GM21717 (cell line): ENCODE measurements at regions not wholly inside any gene's neighbourhood (a gene's known extent, or its start where the extent isn't known, plus 50 kb on each side); places are given as distances from the start of the nearest gene placed in this dataset.
"Not testable (repeated sequence)": the region's sequence is repeated elsewhere in the genome, so short reads cannot be mapped to it uniquely, and the experiment has no call there.

Experiments
- ATAC-seq: cut with Tn5 transposase; IDR thresholded peaks from one replicate; pipeline ENCODE4 v1.9.1; 2021; ENCODE audit warnings: mild to moderate bottlenecking, moderate library complexity; ENCODE audit not compliant: unreplicated experiment

DNA sequence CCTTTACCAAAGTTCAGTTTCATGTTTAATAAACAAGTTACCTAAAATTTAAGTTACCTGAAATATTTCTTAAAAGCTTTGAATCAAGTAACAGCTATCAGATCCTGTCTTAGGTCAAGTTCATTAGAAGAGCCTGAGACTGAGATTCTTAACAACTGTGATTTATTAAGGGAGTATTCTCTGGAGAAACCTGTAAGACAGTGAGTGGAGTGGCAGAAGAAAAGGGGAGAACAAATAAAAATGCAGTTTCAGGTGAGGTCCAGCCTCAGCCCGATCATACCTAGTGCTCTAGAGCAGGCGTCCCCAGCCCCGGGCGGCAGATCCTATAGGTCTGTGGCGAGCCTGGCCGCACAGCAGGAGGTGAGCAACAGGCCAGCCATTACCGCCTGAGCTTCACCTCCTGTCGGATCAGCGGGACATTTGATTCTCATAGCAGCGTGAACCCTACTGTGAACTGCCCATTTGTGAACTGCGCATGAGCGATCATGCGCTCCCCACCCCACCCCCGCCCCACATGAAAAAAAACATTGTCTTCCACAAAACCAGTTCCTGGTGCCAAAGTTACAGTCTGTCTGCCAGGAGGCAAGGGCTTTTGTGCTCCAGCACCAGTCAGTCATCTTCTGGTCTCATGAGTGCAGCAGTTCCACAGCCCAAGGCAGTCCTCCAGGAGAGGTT is 59.2 kb upstream of the ADGRB3 start:
- no peak for ATAC-seq

DNA sequence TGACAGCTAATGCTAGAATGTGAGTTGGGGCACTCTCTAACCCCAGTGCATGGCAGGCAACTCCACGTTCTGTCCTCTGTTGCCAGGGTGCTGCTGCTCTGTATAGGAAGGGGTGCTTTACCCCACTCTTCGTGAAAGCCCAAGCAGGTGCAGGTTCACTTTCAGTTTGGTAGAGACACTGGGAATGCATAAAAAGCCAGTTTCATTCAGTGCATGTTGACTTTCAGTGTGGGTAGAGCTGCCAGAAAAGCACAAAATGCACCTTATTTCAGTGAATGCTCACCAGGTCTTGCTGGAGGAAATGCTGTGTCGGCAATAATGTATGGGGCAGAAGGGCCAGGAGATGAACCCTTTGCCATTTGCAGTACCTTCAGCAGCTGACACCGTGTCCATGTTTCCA is 62.1 kb upstream of the ADGRB3 start:
- ATAC-seq, result peak; percentile 62

DNA sequence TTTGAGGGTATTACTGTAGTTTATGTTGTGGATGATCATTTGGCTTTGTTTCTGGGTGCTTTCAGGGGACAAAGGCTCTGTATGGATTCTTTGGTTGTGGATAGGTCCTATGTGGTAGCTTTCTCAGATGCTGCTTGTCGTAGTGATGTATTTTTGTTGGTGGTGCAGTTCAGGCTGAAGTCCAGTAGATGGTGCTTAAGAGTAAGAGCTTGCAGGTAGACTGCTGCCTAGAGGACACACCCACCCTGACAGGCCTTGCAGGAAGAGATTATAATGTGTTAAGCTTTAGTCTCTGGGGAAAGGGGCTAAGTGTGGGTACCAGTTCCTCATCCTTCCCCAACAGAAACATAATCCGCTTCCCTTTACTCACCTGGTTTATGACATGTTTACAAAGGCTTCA is 62.6 kb upstream of the ADGRB3 start:
- peak; percentile 91 for ATAC-seq

DNA sequence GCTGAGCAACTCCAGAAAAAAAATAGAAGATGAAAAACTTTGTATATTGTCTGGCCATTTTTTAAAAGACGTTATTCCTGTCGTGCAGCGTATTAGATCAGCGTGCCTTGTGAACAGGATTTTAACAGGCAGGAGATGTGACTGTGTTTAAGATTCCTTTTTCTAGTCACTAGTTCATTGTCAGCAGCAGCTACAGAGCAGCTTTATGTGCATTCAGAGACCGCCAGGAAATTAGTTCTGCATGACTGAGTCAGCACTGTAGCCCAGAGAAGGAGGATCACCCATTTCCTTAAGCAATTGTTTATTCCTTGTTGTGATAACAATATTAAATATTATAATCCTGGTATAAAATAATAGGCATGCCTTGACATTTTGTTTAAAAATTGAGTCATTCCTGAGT is 75.4 kb upstream of the ADGRB3 start:
- ATAC-seq, result no peak

DNA sequence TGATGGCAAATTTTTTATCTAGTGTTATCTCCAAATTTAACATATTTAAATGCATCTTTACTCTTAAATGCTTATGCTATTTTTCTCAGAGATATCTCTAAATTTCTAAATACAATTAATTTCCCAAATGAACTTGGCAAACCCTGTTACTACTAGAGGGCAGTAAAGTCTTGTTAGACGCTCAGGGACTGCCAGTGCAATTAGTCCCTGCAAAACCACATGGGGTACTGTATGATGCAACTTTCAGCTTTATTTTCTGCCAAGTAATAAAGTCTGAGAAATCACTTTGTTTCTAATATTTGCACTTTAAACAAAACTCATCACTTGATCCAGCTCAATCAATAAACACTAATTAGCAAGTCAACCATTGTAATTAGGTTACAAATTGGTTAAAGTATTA is 76.0 kb upstream of the ADGRB3 start:
- no peak for ATAC-seq

DNA sequence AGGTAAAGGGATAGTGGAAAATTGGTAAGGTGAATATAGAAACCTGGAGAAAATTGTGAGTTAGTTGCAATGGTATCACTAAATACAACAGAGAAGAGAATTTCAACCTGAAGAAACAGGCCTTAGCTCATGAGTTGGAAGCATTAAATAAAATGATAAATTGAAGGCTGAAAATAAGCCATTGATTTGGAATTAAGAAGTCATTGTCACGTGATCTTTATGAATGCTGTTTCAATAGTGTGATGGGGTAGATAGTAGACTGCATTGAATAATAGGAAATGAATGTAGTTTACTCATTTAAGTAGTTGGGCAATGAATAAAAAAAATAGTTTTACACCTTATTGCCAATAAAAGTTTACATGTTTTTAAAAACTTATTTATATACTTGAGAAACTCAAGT is 88.5 kb upstream of the ADGRB3 start:
- ATAC-seq, result no peak

DNA sequence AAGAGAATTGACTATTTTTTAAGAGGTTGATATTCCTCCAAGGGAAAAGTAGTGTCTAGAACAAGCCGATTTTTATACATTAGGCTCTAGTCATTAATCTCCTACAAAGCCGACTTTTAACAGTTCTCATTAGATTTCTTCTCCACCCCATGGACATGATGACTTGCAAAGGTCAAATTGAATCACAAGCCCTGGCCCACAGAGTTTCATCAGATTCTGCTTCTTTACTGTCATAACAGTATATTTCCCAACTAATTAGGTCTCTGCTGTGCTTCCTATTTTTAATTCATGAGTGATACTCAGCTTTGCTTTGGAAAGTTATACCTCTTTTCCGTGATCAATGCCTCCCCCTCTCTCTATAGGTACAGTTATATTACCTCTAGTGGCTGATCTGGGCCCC is 90.6 kb upstream of the ADGRB3 start:
- ATAC-seq, result no peak

DNA sequence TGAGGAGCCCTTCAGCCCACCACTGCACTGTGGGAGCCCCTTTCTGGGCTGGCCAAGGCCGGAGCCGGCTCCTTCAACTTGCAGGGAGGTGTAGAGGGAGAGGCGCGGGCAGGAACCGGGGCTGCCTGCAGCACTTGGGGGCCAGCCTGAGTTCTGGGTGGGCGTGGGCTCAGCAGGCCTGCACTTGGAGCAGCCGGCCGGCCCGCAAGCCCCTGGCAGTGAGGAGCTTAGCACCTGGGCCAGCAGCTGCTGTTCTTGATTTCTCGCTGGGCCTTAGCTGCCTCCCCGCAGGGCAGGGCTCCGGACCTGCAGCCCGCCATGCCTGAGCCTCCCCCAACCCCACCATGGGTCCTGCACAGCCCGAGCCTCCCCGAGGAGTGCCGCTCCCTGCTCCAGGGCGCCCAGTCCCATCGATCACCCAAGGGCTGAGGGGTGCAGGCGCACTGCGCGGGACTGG is 101.7 kb upstream of the ADGRB3 start:
- ATAC-seq, result no peak

DNA sequence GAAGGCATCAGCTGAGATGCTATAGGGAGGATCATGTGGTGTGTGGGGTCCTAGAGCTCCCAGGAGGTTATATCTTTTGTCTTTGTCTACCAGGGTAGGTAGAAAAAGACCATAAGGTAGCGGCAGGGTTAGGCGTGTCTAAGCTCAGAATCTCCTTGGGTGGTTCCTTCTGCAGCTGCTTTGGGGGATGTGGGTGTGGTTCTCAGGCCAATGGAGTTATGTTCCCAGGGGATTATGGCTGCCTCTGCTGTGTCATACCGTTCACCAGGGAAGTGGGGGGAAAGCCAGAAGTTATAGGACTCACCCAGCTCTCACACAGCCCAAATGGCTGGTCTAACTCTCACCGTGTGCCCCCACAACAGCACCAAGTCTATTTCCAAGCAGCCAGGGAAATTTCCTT is 107.4 kb upstream of the ADGRB3 start:
- ATAC-seq, result no peak

DNA sequence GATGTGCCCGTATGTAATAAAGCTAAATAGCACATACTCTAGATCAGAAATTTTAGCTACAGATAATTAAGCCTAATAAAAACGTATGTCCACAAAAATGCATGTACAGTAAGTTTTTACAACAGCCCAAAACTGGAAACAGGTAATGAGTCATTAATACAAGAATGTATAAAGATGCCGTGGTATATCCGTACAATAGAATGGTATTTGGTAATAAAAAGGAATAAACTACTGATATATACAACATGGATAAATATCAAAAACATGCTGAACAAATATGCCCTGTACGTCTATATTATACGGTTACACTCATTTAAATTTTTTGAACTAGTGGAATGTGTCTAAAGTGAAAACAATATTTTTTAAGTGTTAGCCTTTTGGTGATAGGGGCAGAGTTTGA is 128.2 kb upstream of the ADGRB3 start:
- ATAC-seq, result no peak

DNA sequence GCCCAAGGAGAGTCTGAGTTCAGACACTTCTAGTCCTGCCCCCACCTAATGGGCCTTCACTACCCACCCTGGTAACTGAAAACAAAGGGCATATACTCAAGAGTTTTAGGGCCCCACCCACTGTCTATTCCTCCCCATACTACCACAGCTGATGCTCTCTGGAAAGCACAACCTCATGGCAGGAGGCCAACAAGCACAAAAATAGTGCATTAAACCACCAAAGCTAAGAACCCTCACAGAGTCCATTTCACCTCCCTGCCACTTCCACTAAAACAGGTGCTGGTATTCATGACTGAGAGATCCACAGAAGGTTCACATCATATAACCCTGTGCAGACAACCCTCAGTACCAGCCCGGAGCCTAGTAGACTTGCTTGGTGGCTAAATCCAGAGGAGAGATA is 132.1 kb upstream of the ADGRB3 start:
- ATAC-seq, result no peak

DNA sequence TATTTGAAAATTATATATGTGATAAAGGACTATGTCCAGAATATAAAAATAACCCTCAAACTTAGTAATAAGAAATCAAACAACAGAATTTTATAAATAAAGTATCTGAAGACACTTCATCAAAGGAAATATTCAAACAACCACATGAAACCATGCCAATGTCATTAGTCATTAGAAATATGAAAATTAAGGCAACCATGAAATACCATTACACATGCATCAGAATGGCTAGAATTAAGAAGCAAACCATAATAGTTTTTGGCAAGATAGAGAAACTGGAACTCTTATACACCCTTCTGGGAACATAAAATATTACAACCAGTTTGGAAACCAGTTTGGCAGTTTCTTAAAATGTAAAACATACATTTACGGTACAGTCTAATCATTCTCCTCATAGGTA is 137.2 kb upstream of the ADGRB3 start:
- no peak for ATAC-seq

DNA sequence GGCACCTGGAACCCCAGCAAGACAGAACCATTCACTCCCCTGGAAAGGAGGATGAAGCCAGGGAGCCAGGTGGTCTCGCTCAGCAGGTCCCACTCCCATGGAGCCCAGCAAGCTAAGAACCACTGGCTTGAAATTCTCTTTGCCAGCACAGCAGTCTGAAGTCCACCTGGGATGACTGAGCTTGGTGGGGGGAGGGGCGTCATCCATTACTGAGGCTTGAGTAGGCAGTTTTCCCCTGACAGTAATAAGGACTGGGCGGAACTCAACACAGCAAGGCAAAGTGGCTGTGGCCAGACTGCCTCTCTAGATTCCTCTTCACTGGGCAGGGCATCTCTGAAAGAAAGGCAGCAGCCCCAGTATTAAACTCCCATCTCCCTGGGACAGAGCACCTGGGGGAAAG is 140.2 kb upstream of the ADGRB3 start:
- not testable (repeated sequence) for ATAC-seq

DNA sequence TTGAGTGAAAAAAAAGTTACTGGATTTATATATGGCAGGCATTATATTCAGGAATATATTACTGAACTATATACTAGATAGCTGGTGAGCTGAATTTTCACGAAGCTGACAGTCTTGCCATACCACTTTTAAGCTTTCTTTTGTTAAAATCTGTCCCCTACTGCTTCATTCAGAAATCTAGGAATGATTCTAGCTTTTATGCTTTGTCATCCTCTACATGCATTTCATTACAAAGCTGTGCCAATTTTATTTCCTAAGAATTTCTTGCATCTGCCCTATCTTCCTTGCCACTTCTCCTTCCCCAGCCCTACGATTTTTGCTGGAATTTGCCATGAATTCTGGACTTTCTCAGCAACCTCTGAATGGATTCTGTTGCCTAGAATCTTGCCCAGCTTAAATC is 158.5 kb upstream of the ADGRB3 start:
- no peak for ATAC-seq

DNA sequence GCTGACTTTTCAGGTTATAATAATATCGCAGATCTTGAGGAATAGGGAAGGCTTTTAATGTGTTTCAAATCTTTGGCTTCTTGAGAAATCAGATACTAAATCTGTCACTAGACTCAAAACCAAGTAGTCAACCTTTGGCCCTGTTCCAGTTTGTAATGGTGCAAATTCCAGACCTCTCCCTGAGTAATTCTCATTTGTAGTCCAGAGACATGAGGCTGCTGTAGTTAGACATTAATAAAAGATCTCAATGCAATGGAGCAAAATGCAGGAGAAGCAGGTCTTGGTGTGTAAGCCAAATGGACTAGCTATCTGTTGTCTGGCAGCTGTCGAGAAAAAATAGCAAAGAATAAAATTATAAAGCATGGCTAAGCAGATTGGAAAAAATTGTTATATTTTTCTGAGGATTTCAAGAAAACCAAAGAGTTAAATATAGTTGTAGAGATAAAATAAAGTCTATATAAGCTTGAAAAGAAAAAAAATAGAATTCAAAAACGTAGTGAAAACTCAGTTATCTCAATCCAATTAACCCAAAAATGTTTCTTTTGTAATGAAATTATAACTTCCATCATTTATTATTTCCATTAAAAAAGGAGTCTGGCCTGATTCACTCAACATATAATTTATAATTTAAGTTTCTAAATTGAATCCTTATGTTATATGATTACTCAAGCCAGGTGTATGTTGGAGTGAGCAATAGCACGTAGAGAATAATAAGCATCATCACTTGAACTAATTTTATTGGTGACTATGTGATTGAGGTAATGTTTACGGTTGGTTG is 161.5 kb upstream of the ADGRB3 start:
- ATAC-seq, result no peak

DNA sequence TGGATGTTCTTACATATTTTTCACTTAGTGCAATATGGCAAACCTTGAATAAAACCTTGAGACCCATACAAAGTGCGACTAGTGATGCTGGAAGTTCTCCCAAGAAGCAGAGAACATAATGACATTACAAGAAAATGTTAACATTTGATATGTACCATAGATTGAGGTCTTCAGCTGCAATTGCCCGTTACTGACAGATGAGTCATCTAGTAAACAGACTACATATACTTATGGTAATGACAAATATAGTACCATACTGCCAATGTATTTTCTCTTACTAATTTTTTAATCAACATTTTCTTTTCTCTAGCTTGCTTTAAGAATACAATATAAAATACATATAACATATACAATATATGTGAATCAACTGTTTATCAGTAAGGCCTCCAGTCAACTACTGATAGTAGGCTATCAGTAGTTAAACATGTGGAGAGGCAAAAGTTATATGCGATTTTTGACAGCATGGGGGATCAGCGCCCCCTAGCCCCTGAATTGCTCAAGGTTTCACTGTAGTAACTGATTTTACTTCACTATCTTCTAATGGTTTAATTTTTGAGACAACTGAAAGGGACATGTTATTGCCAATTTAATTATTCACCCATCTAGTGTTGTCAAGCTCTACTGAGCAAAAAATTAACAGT is 166.7 kb upstream of the ADGRB3 start:
- no peak for ATAC-seq

DNA sequence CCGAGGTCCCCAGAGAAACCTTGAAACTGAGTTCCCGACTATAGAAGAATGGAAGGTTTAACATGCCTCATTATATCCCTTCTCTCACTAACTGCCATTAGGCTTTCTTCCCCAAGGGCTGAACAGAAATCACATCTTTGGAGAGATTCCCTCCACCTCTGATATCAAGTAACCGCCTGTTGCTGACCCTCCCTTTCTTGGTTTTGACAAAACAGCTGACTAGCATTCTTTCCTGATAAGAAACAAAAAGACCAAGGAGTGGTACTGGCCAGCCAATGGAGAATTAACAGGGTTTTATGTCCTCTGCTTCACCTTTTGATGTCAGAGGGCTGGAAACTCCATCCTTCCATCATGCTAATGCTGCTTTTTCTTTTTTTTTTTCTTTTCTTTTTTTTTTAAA is 176.6 kb upstream of the ADGRB3 start:
- ATAC-seq, result no peak

DNA sequence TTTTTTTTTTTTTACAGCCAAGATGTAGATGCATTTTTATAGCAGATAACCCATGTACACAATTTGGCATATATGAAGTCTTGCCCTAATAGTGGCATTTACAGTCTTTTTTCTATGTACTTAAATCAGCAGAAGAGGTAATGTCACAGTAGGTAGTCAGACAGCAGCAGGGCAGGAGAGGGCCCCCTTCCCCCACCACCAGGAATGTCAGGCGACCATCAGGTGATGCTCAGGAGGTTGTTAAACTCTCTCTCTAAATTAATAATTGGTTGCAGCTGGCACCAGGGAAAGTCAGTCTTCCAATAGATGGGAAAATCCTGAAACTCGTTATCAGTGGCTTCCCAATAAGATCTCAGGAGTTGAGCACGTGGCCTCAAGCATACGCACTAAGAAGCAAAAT is 188.0 kb upstream of the ADGRB3 start:
- ATAC-seq, result no peak

DNA sequence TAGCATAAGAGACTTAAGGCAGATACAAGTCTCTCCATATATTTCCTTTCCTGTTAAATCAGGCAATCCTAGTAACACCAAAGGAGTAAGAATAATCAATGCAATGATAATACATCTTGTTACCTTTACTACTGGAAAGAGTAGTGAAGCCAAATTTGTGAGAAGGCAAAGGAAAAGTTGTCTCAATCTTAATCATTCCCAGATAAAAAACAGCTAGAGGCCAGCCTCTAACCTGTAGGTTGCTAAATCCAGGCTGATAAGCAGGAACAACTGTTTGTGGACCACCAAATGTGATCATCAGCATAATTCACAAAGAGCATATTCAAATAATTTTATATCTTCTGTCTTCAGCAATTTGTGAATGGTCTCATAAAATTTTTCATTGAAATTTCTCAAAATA is 189.2 kb upstream of the ADGRB3 start:
- no peak for ATAC-seq

DNA sequence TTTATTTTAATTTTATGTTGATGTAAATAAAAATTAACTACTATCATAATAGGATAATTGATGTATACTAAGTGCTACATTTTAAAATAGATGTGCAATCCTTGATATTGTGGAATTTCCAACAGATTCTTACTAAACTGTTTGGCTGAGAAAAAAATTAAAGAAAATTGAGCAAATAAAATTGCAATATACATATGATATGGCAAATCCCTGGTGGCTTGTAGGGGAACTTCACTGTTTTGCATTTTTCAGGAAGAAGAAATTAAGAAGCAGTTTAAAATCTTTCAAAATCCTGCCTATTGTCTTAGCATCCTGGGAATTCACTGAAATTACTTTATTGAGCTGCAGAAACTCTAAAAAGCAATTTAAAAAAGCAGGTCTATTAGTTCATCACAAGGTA is 191.4 kb upstream of the ADGRB3 start:
- no peak for ATAC-seq

DNA sequence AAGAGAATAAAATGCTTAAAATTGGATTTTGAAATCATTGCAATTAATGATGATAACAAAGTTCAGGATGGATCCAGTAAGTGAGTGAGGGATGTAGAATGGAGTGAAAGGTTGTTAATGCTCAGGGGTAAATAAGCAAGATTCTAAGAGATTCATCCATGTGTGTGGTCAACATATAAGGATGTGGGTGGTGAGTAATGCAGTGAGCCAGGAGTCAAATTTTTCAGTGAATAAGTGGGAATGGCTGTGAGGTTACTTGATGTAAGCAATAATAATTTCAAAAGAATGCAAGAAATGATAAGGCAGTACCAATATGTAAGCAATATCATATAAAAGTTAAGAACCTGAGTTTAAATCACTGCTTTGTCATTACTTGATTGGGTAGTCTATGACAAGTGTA is 207.5 kb upstream of the ADGRB3 start:
- ATAC-seq, result no peak

DNA sequence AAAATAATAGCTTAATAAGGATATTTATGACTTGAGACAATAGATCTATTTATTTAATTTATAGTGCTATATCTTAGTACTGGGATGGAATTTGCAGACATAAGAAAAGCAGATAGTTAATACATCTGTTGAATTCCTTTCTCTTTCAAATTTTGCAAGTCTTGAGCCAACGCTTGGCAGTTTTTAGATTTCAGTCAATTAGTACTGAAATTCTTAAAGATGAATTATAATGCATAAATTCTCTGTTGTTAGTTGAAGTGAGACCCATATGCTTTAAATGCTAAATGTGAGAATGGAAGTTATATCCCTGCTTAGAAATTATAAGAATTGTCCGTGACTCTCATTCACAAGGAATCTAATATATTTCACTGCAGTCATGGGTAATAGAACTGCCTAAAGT is 225.1 kb upstream of the ADGRB3 start:
- ATAC-seq, result no peak
